K562 (cell line): ENCODE measurements at regions not wholly inside any gene's neighbourhood (a gene's known extent, or its start where the extent isn't known, plus 50 kb on each side); places are given as distances from the start of the nearest gene placed in this dataset.

ENCODE experiments used
- ATAC-seq: fragments of 200-7000 bp; cut with Tn5 transposase; 3 replicates; pipeline ENCODE4 v1.9.1; 2020; ENCODE audit warnings: moderate library complexity
- BruUV-seq: library from RNA; stranded (reverse); fragments of 400-500 nt; replicated peaks from 2 replicates; lab custom pipeline; 2021; lab: Mats Ljungman, UMichigan
- CTCF ChIA-PET: fragments of 300-600 bp; formaldehyde crosslinking; extraction: SDS; loops from one replicate; lab custom pipeline; 2021; ENCODE audit warnings: low intra/inter-chr PET ratio; lab: Yijun Ruan, JAX
- POLR2A ChIA-PET: fragments of 300-600, 350-650 bp; sonication (Branson Sonifier 250); formaldehyde crosslinking; extraction: SDS; loops from one replicate; lab custom pipeline; 2021; ENCODE audit warnings: antibody characterized with exemption, inconsistent platforms; lab: Yijun Ruan, JAX
- DNase-seq, 4 experiments: peaks; one replicate each; pipeline versions ENCODE4 v3.0.0 to v3.0.0-alpha.2; 2011 to 2018; ENCODE audit warnings: low spot score in 3 of 4, mixed read lengths in 3 of 4; ENCODE audit errors: extremely low read depth in 1 of 4
- FAIRE-seq: peaks from 2 replicates; lab custom pipeline; 2011; peaks lifted over from hg19 to GRCh38; lab: Jason Lieb, UNC
- H2AFZ ChIP-seq: 2 replicates; pipeline ENCODE4 v1.6.0; 2011; ENCODE audit warnings: low read depth, low read length, control low read depth, inconsistent platforms
- H3K27ac ChIP-seq: fragments of 200-600 bp; 3 replicates; pipeline ENCODE4 v1.8.0; 2011; ENCODE audit warnings: low read depth, mild to moderate bottlenecking, control low read depth, inconsistent platforms, low read length, moderate library complexity, mixed read lengths; ENCODE audit errors: extremely low read depth
- H3K27me3 ChIP-seq, 2 experiments: fragments of 300-600 bp in 1 of 2; 2 replicates in 1 of 2; 3 replicates in 1 of 2; pipeline versions ENCODE4 v1.6.0 to v1.8.0; 2011; ENCODE audit warnings: inconsistent platforms in 2 of 2, low read length in 2 of 2, mild to moderate bottlenecking in 1 of 2, mixed read lengths in 1 of 2, moderate library complexity in 1 of 2; ENCODE audit not compliant: control insufficient read depth in 2 of 2, insufficient read depth in 2 of 2
- H3K36me3 ChIP-seq: fragments of 300-600 bp; 3 replicates; pipeline ENCODE4 v1.8.0; 2011; ENCODE audit warnings: mild to moderate bottlenecking, low read length, inconsistent platforms; ENCODE audit not compliant: control insufficient read depth, insufficient read depth
- H3K4me1 ChIP-seq, 2 experiments: fragments of 200-600 bp in 1 of 2; replicated peaks in 1 of 2; 2 replicates in 1 of 2; 3 replicates in 1 of 2; pipeline versions ENCODE4 v1.5.1 to v1.8.0; 2011; ENCODE audit warnings: inconsistent platforms in 2 of 2, low read length in 2 of 2, mild to moderate bottlenecking in 1 of 2, mixed read lengths in 1 of 2, moderate library complexity in 1 of 2; ENCODE audit not compliant: control insufficient read depth in 2 of 2, insufficient read depth in 2 of 2
- H3K4me2 ChIP-seq: 2 replicates; pipeline ENCODE4 v1.6.1; 2011; ENCODE audit warnings: low read length, control low read depth, inconsistent platforms, mixed read lengths; ENCODE audit not compliant: insufficient read depth
- H3K4me3 ChIP-seq: fragments of 200-600 bp; sonication (generic), shearing (Covaris generic); 2 replicates; pipeline ENCODE4 v1.5.1; 2016; ENCODE audit warnings: control low read depth, inconsistent platforms
- H3K79me2 ChIP-seq: fragments of 200-600 bp; 3 replicates; pipeline ENCODE4 v1.8.0; 2011; ENCODE audit warnings: low read length, inconsistent platforms; ENCODE audit not compliant: control insufficient read depth, insufficient read depth
- H3K9ac ChIP-seq, 2 experiments: 2 replicates each; pipeline versions ENCODE4 v1.6.0 to v1.6.1; 2011; ENCODE audit warnings: low read depth in 2 of 2, low read length in 2 of 2, control low read depth in 1 of 2, inconsistent platforms in 1 of 2, mild to moderate bottlenecking in 1 of 2, mixed read lengths in 1 of 2; ENCODE audit not compliant: insufficient read depth in 1 of 2
- H3K9me1 ChIP-seq: one replicate; pipeline ENCODE4 v1.6.0; 2011; ENCODE audit warnings: inconsistent platforms, mild to moderate bottlenecking, low read length, moderate library complexity; ENCODE audit not compliant: control insufficient read depth, insufficient read depth
- H3K9me3 ChIP-seq: replicated peaks from 2 replicates; pipeline ENCODE4 v1.5.1; 2011; ENCODE audit warnings: low read depth, low read length, inconsistent platforms; ENCODE audit not compliant: control insufficient read depth, insufficient read depth
- H4K20me1 ChIP-seq: replicated peaks from 2 replicates; pipeline ENCODE4 v1.6.1; 2011; ENCODE audit warnings: low read length, inconsistent platforms, mixed read lengths; ENCODE audit not compliant: control insufficient read depth, insufficient read depth
- FOXJ3 ChIP-seq: sonication (generic); formaldehyde crosslinking; IDR thresholded peaks from 2 replicates; pipeline ENCODE4 v1.4.0; 2020; ENCODE audit warnings: mild to moderate bottlenecking, missing genetic modification reagents
- FOXK2 ChIP-seq, 2 experiments: fragments of 450-650 bp; IDR thresholded peaks in 1 of 2; conservative IDR thresholded peaks in 1 of 2; 2 replicates each; pipeline ENCODE4 v1.6.1; 2016; ENCODE audit warnings: low read depth in 2 of 2, mild to moderate bottlenecking in 1 of 2
- SIN3B ChIP-seq: fragments of 450-650 bp; IDR thresholded peaks from 2 replicates; pipeline ENCODE4 v1.6.1; 2017; ENCODE audit warnings: low read depth, mild to moderate bottlenecking, moderate library complexity
- TFAM ChIP-seq: fragments of 250-450 bp; sonication (Bioruptor Pico); conservative IDR thresholded peaks from 2 replicates; pipeline ENCODE4 v1.5.0; 2021; ENCODE audit warnings: mild to moderate bottlenecking, moderate library complexity
- ZFX ChIP-seq: sonication (generic); formaldehyde crosslinking; IDR thresholded peaks from 2 replicates; pipeline ENCODE4 v1.8.0; 2022; ENCODE audit warnings: mild to moderate bottlenecking, missing genetic modification reagents, moderate library complexity
- ZNF75A ChIP-seq: fragments of 450-650 bp; formaldehyde crosslinking; IDR thresholded peaks from 2 replicates; pipeline ENCODE4 v1.4.0; 2020; ENCODE audit warnings: mild to moderate bottlenecking
- WGBS: fragments of 100-300 bp; shearing (Covaris generic); methylation state at CpG from one replicate; pipeline ENCODE4 v1.1.6; 2016; ENCODE audit warnings: low coverage, mixed read lengths; ENCODE audit not compliant: insufficient coverage; ENCODE audit errors: missing lambda C conversion rate; 5-methylcytosine and 5-hydroxymethylcytosine counted together
- in situ Hi-C: fragments of 300-500 bp; cut with MboI; formaldehyde crosslinking; loops from 4 replicates; pipeline ENCODE4 v1.15.0; 2018; ENCODE audit warnings: inconsistent platforms, mixed read lengths
- intact Hi-C: fragments of 100-400 bp; cut with micrococcal nuclease; formaldehyde crosslinking; loops from 2 replicates; pipeline ENCODE4 v1.14.2; 2022
- TF ChIP-seq, protein P1 (sequence below): sonication (generic); formaldehyde crosslinking; IDR thresholded peaks from 2 replicates; pipeline ENCODE4 v1.8.1; 2023; ENCODE audit warnings: mild to moderate bottlenecking, missing genetic modification reagents
- TF ChIP-seq, protein P2 (sequence below): fragments of 450-650 bp; IDR thresholded peaks from 2 replicates; pipeline ENCODE4 v1.6.1; 2016; ENCODE audit warnings: mild to moderate bottlenecking, moderate library complexity
- TF ChIP-seq, protein P3 (sequence below): fragments of 450-650 bp; formaldehyde crosslinking; IDR thresholded peaks from 2 replicates; pipeline ENCODE4 v1.4.0; 2022; ENCODE audit warnings: missing genetic modification characterization

DNA sequence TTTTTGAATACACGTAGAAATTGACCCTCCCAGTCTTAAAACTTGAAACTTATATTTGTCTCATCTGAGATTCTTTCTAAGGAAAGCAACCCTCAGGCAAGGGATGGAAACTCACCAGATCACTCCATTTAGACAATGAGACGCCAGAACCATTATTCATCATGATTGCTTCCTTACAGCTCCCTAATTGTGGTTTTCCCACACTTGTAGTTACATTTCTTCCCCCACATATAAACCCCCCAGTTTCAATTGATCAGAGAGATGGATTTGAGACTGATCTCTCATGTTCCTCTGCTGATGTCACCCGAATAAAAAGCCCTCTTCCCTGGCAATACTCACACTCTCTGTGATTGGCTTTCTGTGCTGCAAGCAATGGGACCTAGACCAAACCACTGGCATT, 197.9 kb upstream of the STARD13 start:
- Histone ChIP-seq H3K27me3 (no peaks in the 10 kb centered on the region), H2AFZ (no peak overlapping the region), H3K4me3 (no peak overlapping the region), H4K20me1 (no peaks in the 10 kb centered on the region), H3K4me1 (no peaks in the 10 kb centered on the region), H3K9ac (no peak overlapping the region), H3K79me2 (no peaks in the 10 kb centered on the region), H3K4me2 (no peak overlapping the region), H3K9me3 (no peaks in the 10 kb centered on the region), H3K36me3 (no peaks in the 10 kb centered on the region), H3K9me1 (no peaks in the 10 kb centered on the region), H3K27ac (no peak overlapping the region)
- BruUV-seq: no TSS peak
- POLR2A ChIA-PET: no interaction called here
- ATAC-seq: no peak
- DNase-seq: no peak
- intact Hi-C loops (no loop called here), in situ Hi-C loops (no loop called here)
- WGBS: 0% methylated on average over 3 of the region's 3 CpGs
- FAIRE-seq: no peak
- CTCF ChIA-PET: no interaction called here
- TF ChIP-seq FOXK2 (conservative IDR thresholded peaks at IDR 0.05 in 1 of 2, IDR thresholded peaks at IDR 0.05 in 1 of 2; ENCODE audit: low read depth in 2 of 2) (no peak), FOXJ3 (CRISPR knock-in tag) (no peak), SIN3B (no peak), ZFX (CRISPR knock-in tag) (no peak), ZNF75A (CRISPR knock-in tag) (no peak), TFAM (CRISPR knock-in tag) (no peak)
- TF ChIP-seq, protein P1, sequence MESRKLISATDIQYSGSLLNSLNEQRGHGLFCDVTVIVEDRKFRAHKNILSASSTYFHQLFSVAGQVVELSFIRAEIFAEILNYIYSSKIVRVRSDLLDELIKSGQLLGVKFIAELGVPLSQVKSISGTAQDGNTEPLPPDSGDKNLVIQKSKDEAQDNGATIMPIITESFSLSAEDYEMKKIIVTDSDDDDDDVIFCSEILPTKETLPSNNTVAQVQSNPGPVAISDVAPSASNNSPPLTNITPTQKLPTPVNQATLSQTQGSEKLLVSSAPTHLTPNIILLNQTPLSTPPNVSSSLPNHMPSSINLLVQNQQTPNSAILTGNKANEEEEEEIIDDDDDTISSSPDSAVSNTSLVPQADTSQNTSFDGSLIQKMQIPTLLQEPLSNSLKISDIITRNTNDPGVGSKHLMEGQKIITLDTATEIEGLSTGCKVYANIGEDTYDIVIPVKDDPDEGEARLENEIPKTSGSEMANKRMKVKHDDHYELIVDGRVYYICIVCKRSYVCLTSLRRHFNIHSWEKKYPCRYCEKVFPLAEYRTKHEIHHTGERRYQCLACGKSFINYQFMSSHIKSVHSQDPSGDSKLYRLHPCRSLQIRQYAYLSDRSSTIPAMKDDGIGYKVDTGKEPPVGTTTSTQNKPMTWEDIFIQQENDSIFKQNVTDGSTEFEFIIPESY (CRISPR knock-in tag): no peak
- TF ChIP-seq, protein P2, sequence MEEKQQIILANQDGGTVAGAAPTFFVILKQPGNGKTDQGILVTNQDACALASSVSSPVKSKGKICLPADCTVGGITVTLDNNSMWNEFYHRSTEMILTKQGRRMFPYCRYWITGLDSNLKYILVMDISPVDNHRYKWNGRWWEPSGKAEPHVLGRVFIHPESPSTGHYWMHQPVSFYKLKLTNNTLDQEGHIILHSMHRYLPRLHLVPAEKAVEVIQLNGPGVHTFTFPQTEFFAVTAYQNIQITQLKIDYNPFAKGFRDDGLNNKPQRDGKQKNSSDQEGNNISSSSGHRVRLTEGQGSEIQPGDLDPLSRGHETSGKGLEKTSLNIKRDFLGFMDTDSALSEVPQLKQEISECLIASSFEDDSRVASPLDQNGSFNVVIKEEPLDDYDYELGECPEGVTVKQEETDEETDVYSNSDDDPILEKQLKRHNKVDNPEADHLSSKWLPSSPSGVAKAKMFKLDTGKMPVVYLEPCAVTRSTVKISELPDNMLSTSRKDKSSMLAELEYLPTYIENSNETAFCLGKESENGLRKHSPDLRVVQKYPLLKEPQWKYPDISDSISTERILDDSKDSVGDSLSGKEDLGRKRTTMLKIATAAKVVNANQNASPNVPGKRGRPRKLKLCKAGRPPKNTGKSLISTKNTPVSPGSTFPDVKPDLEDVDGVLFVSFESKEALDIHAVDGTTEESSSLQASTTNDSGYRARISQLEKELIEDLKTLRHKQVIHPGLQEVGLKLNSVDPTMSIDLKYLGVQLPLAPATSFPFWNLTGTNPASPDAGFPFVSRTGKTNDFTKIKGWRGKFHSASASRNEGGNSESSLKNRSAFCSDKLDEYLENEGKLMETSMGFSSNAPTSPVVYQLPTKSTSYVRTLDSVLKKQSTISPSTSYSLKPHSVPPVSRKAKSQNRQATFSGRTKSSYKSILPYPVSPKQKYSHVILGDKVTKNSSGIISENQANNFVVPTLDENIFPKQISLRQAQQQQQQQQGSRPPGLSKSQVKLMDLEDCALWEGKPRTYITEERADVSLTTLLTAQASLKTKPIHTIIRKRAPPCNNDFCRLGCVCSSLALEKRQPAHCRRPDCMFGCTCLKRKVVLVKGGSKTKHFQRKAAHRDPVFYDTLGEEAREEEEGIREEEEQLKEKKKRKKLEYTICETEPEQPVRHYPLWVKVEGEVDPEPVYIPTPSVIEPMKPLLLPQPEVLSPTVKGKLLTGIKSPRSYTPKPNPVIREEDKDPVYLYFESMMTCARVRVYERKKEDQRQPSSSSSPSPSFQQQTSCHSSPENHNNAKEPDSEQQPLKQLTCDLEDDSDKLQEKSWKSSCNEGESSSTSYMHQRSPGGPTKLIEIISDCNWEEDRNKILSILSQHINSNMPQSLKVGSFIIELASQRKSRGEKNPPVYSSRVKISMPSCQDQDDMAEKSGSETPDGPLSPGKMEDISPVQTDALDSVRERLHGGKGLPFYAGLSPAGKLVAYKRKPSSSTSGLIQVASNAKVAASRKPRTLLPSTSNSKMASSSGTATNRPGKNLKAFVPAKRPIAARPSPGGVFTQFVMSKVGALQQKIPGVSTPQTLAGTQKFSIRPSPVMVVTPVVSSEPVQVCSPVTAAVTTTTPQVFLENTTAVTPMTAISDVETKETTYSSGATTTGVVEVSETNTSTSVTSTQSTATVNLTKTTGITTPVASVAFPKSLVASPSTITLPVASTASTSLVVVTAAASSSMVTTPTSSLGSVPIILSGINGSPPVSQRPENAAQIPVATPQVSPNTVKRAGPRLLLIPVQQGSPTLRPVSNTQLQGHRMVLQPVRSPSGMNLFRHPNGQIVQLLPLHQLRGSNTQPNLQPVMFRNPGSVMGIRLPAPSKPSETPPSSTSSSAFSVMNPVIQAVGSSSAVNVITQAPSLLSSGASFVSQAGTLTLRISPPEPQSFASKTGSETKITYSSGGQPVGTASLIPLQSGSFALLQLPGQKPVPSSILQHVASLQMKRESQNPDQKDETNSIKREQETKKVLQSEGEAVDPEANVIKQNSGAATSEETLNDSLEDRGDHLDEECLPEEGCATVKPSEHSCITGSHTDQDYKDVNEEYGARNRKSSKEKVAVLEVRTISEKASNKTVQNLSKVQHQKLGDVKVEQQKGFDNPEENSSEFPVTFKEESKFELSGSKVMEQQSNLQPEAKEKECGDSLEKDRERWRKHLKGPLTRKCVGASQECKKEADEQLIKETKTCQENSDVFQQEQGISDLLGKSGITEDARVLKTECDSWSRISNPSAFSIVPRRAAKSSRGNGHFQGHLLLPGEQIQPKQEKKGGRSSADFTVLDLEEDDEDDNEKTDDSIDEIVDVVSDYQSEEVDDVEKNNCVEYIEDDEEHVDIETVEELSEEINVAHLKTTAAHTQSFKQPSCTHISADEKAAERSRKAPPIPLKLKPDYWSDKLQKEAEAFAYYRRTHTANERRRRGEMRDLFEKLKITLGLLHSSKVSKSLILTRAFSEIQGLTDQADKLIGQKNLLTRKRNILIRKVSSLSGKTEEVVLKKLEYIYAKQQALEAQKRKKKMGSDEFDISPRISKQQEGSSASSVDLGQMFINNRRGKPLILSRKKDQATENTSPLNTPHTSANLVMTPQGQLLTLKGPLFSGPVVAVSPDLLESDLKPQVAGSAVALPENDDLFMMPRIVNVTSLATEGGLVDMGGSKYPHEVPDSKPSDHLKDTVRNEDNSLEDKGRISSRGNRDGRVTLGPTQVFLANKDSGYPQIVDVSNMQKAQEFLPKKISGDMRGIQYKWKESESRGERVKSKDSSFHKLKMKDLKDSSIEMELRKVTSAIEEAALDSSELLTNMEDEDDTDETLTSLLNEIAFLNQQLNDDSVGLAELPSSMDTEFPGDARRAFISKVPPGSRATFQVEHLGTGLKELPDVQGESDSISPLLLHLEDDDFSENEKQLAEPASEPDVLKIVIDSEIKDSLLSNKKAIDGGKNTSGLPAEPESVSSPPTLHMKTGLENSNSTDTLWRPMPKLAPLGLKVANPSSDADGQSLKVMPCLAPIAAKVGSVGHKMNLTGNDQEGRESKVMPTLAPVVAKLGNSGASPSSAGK: no peak
- TF ChIP-seq, protein P3, sequence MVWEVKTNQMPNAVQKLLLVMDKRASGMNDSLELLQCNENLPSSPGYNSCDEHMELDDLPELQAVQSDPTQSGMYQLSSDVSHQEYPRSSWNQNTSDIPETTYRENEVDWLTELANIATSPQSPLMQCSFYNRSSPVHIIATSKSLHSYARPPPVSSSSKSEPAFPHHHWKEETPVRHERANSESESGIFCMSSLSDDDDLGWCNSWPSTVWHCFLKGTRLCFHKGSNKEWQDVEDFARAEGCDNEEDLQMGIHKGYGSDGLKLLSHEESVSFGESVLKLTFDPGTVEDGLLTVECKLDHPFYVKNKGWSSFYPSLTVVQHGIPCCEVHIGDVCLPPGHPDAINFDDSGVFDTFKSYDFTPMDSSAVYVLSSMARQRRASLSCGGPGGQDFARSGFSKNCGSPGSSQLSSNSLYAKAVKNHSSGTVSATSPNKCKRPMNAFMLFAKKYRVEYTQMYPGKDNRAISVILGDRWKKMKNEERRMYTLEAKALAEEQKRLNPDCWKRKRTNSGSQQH (CRISPR knock-in tag): no peak
